ENCODE measurements at regions not wholly inside any gene's neighbourhood (a gene's known extent, or its start where the extent isn't known, plus 50 kb on each side); places are given as distances from the start of the nearest gene placed in this dataset.

DNA sequence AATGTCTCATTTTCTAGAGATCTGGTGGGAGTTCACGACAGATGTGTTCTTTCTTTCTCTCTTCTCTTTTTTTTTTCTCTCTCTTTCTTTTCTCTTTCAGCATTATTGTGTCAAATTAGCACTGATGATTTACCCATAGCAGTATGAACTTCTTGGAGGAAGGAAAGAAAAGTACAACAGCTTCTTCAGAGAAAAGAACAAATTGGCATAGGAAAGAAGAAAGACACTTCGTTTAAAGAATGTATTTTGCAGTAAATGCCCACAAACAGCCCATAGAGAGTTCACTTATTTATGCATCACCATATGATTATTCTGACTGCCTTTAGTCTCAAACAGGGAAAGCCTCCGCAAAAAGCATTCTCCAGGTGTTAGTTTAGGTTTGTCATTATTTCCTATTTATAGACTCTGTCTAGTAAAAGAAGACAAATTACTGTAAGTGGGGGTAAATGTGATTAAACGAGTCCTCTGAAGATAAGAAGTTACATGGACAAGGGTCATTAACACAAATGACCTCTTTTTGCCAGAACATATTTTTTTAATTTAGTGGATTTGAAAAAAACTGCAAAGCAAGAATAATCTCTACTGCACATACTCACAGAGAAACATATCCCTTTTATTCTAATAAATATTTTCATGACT lies 68.0 kb downstream of the POU5F2 start:
- DNase-seq = no peak
- no peak overlapping the region for H3K27ac Mint-ChIP-seq
- ATAC-seq (ENCODE audit: low read depth in 2 of 2) = no peak
- H3K36me3 Mint-ChIP-seq = peaks cover 11% of the 10 kb centered on the region
- no peak overlapping the region for H3K4me3 Mint-ChIP-seq
- Histone ChIP-seq H3K4me3 (ENCODE audit: low read depth, low read length) (no peak overlapping the region), H3K36me3 (ENCODE audit: control insufficient read depth, insufficient read depth, low read length) (no peaks in the 10 kb centered on the region), H3K4me1 (ENCODE audit: control insufficient read depth, insufficient read depth, low read length, poor library complexity, severe bottlenecking) (no peaks in the 10 kb centered on the region), H3K27ac (ENCODE audit: insufficient read depth, low read length, poor library complexity, severe bottlenecking) (no peak overlapping the region), H3K27me3 (ENCODE audit: control insufficient read depth, insufficient read depth, low read length) (no peaks in the 10 kb centered on the region), H3K9me3 (ENCODE audit: control insufficient read depth in 2 of 2, low read length in 2 of 2) (no peaks in the 10 kb centered on the region)
- H3K9me3 Mint-ChIP-seq = no peaks in the 10 kb centered on the region
- peaks cover 0 to 17% (median 5%) of the 10 kb centered on the region in 4 donors for H3K4me1 Mint-ChIP-seq
- no peaks in the 10 kb centered on the region for H3K27me3 Mint-ChIP-seq

DNA sequence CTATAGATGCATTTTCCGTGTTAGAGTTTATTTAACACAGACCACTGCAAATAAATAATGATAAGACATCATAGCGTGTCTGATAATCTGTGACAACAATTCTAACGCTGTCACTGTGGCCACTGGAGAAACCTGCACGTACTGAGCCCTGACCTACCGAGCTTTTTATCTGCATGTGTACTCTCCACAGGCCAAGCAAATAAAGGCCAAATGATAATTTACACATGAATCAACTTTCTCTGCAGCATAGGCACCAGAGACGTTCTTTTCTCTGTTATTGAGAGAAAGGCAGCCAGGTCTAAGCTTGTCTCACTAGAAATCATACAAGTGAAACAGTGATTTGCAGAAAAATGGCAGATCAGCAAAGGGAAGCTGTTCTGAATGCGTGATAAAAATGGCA lies 75.8 kb downstream of the POU5F2 start:
- H3K27ac ChIP-seq (ENCODE audit: insufficient read depth, low read length, poor library complexity, severe bottlenecking) = no peak overlapping the region
- Mint-ChIP-seq H3K27ac (no peak overlapping the region), H3K4me3 (no peak overlapping the region), H3K4me1 (peaks cover 0 to 7% (median 3%) of the 10 kb centered on the region in 4 donors), H3K36me3 (peaks cover 16% of the 10 kb centered on the region), H3K9me3 (no peaks in the 10 kb centered on the region), H3K27me3 (no peaks in the 10 kb centered on the region)
- no peaks in the 10 kb centered on the region for H3K36me3 ChIP-seq (ENCODE audit: control insufficient read depth, insufficient read depth, low read length)
- no peaks in the 10 kb centered on the region for H3K4me1 ChIP-seq (ENCODE audit: control insufficient read depth, insufficient read depth, low read length, poor library complexity, severe bottlenecking)
- no peaks in the 10 kb centered on the region for H3K9me3 ChIP-seq (ENCODE audit: control insufficient read depth in 2 of 2, low read length in 2 of 2)
- ATAC-seq (ENCODE audit: low read depth in 2 of 2) (no peak), DNase-seq (no peak)
- no peak overlapping the region for H3K4me3 ChIP-seq (ENCODE audit: low read depth, low read length)
- H3K27me3 ChIP-seq (ENCODE audit: control insufficient read depth, insufficient read depth, low read length) = no peaks in the 10 kb centered on the region

DNA sequence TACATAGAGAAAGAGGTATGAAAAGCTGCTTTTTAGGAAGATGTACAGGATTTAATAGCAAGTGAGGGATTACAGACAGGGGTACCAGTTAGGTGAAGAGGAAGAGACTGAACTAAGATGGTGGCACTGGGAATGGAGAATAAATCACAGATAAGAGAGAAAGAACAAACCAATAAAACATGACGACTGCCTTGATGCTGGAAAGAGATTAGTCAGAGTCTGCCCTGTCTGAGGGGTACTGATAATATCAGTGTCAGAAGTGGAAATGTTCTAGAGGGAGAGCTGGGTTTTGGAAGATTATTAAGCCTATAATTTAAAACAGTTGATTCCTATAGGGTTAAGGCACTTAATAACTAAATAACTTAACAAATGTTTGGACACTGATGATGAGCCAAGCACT lies 77.7 kb downstream of the NR2F1 start:
- H3K36me3 Mint-ChIP-seq = peaks cover 14% of the 10 kb centered on the region
- no peaks in the 10 kb centered on the region for H3K9me3 ChIP-seq (ENCODE audit: control insufficient read depth in 2 of 2, low read length in 2 of 2)
- H3K4me3 Mint-ChIP-seq = no peak overlapping the region

DNA sequence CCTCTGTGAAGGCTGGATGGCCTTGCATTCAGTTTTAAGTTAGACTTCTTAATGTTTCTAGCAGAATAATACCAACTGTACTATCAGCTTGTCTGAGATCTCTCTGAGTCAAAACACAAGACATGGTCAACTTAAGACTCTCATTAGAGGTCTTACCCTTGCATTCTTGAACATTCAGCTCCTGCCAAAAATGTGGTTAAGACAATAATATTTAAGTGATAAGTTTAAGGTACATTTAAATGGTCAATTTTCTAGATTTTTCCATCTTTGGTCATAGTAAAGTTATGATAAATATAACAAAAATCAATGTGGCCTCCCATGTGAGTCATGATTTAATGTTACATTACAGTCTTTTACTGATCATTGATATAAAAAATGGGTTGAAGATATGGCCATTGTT lies 75.0 kb downstream of the NR2F1 start:
- DNase-seq (no peak), ATAC-seq (ENCODE audit: low read depth in 2 of 2) (no peak)
- no peak overlapping the region for H3K4me3 ChIP-seq (ENCODE audit: low read depth, low read length)
- Mint-ChIP-seq H3K36me3 (peaks cover 9% of the 10 kb centered on the region), H3K4me3 (no peak overlapping the region), H3K27ac (no peak overlapping the region), H3K9me3 (no peaks in the 10 kb centered on the region), H3K4me1 (no peaks in the 10 kb centered on the region), H3K27me3 (no peaks in the 10 kb centered on the region)
- H3K27ac ChIP-seq (ENCODE audit: insufficient read depth, low read length, poor library complexity, severe bottlenecking) = no peak overlapping the region
- H3K27me3 ChIP-seq (ENCODE audit: control insufficient read depth, insufficient read depth, low read length) = no peaks in the 10 kb centered on the region
- no peaks in the 10 kb centered on the region for H3K9me3 ChIP-seq (ENCODE audit: control insufficient read depth in 2 of 2, low read length in 2 of 2)
- no peaks in the 10 kb centered on the region for H3K4me1 ChIP-seq (ENCODE audit: control insufficient read depth, insufficient read depth, low read length, poor library complexity, severe bottlenecking)
- H3K36me3 ChIP-seq (ENCODE audit: control insufficient read depth, insufficient read depth, low read length) = no peaks in the 10 kb centered on the region

More for the DNA sequence above, 77.7 kb downstream of the NR2F1 start:
- Mint-ChIP-seq H3K9me3 (no peaks in the 10 kb centered on the region), H3K27me3 (no peaks in the 10 kb centered on the region), H3K27ac (no peak overlapping the region), H3K4me1 (peaks cover 0 to 4% (median 0%) of the 10 kb centered on the region in 4 donors)
- Histone ChIP-seq H3K27me3 (ENCODE audit: control insufficient read depth, insufficient read depth, low read length) (no peaks in the 10 kb centered on the region), H3K27ac (ENCODE audit: insufficient read depth, low read length, poor library complexity, severe bottlenecking) (no peak overlapping the region), H3K4me1 (ENCODE audit: control insufficient read depth, insufficient read depth, low read length, poor library complexity, severe bottlenecking) (no peaks in the 10 kb centered on the region), H3K4me3 (ENCODE audit: low read depth, low read length) (no peak overlapping the region), H3K36me3 (ENCODE audit: control insufficient read depth, insufficient read depth, low read length) (no peaks in the 10 kb centered on the region)
- ATAC-seq (ENCODE audit: low read depth in 2 of 2) (no peak), DNase-seq (no peak)

DNA sequence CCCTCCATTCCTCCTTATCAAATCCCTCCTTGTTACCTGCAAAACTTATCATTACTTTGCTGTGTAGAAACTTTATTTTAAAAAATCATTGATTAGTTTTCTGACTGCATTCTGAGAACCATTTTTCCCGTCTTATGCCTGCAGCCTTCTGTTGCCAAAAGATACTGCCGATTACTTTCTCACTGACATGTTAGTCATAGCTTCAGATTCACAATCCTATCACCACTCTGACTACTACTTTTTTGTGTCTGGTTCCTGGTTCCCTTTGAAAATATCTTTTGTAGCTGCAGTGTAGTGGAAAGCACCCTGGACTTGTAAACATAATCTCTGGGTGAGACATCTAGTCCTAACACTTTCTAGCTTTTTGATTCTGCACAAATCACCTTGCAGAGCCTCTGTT lies 71.7 kb downstream of the NR2F1 start:
- Histone ChIP-seq H3K36me3 (ENCODE audit: control insufficient read depth, insufficient read depth, low read length) (no peaks in the 10 kb centered on the region), H3K27ac (ENCODE audit: insufficient read depth, low read length, poor library complexity, severe bottlenecking) (no peak overlapping the region), H3K4me3 (ENCODE audit: low read depth, low read length) (no peak overlapping the region), H3K9me3 (ENCODE audit: control insufficient read depth in 2 of 2, low read length in 2 of 2) (no peaks in the 10 kb centered on the region), H3K4me1 (ENCODE audit: control insufficient read depth, insufficient read depth, low read length, poor library complexity, severe bottlenecking) (no peaks in the 10 kb centered on the region), H3K27me3 (ENCODE audit: control insufficient read depth, insufficient read depth, low read length) (no peaks in the 10 kb centered on the region)
- peaks cover 7% of the 10 kb centered on the region for H3K36me3 Mint-ChIP-seq
- peaks cover 4 to 13% (median 8%) of the 10 kb centered on the region in 4 donors for H3K4me1 Mint-ChIP-seq
- H3K27ac Mint-ChIP-seq = peak overlapping the region in 1 of 3 donors; percentile 26
- no peaks in the 10 kb centered on the region for H3K27me3 Mint-ChIP-seq
- ATAC-seq (ENCODE audit: low read depth in 2 of 2) = no peak
- H3K9me3 Mint-ChIP-seq = peaks cover 0 to 1% (median 0%) of the 10 kb centered on the region in 7 donors
- no peak for DNase-seq
- no peak overlapping the region for H3K4me3 Mint-ChIP-seq

DNA sequence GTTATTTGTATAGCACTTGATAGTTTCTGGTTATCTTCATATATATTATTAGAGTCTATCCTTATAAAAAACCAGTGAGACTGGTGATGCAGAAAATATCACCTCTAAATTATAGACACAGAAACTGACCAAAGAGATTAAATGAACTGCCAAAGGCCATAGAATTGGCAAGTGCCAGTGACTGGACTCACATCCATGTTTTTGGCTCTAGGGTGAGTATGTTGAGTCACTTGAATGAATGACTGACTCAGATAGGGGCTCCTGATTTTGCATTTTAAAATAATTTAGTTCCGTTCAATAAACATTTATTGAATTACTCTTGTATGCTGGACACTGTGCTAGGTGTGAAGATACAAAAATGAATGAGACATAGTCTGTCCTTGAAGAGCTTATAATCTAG lies 70.7 kb downstream of the NR2F1 start:
- H3K4me3 Mint-ChIP-seq = no peak overlapping the region
- H3K9me3 ChIP-seq (ENCODE audit: control insufficient read depth in 2 of 2, low read length in 2 of 2) = no peaks in the 10 kb centered on the region
- H3K27me3 ChIP-seq (ENCODE audit: control insufficient read depth, insufficient read depth, low read length) = no peaks in the 10 kb centered on the region
- H3K4me1 ChIP-seq (ENCODE audit: control insufficient read depth, insufficient read depth, low read length, poor library complexity, severe bottlenecking) = no peaks in the 10 kb centered on the region
- ATAC-seq (ENCODE audit: low read depth in 2 of 2) = no peak
- H3K27me3 Mint-ChIP-seq = no peaks in the 10 kb centered on the region
- peaks cover 0 to 1% (median 0%) of the 10 kb centered on the region in 7 donors for H3K9me3 Mint-ChIP-seq
- H3K27ac ChIP-seq (ENCODE audit: insufficient read depth, low read length, poor library complexity, severe bottlenecking) = no peak overlapping the region
- DNase-seq = no peak
- H3K36me3 Mint-ChIP-seq = peaks cover 7% of the 10 kb centered on the region
- H3K27ac Mint-ChIP-seq = no peak overlapping the region
- no peak overlapping the region for H3K4me3 ChIP-seq (ENCODE audit: low read depth, low read length)
- H3K4me1 Mint-ChIP-seq = peaks cover 4 to 13% (median 8%) of the 10 kb centered on the region in 4 donors
- H3K36me3 ChIP-seq (ENCODE audit: control insufficient read depth, insufficient read depth, low read length) = no peaks in the 10 kb centered on the region

DNA sequence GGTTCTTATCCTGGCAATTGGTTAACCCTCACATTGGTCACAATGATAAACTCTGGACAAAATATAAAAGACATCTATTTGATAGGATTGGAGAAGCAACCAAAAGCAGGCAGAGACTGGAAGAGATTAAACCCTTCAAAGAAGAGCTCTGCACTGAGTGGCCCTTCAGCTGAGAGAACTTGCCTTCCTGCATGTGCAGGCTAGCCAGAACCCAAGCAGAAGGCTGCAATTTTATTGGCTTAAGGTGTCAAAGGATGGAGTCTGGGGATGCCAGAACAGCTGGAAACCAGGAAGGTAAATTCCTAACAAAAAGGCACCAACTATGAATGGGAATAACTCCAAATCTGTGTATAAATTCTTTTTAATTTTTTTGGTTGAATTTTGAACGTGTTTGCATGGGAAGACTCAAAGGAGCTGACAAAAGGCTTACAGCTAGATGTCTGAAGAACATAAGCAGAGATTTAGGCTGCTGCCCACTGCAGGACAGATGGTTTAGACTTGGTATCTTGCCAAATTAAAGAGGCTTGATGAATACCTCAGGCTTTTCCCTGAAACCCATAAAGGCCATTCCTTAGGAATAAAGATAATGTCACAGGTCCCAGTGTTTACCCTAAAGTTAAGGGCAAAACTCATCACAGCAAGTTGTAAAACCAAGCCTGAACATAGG lies 66.3 kb downstream of the NR2F1 start:
- no peaks in the 10 kb centered on the region for H3K27me3 ChIP-seq (ENCODE audit: control insufficient read depth, insufficient read depth, low read length)
- Mint-ChIP-seq H3K4me1 (peaks cover 4 to 13% (median 9%) of the 10 kb centered on the region in 4 donors), H3K27ac (no peak overlapping the region), H3K9me3 (peaks cover 0 to 1% (median 0%) of the 10 kb centered on the region in 7 donors), H3K36me3 (peaks cover 10% of the 10 kb centered on the region), H3K27me3 (no peaks in the 10 kb centered on the region), H3K4me3 (no peak overlapping the region)
- no peak for DNase-seq
- H3K4me1 ChIP-seq (ENCODE audit: control insufficient read depth, insufficient read depth, low read length, poor library complexity, severe bottlenecking) = no peaks in the 10 kb centered on the region
- no peak for ATAC-seq (ENCODE audit: low read depth in 2 of 2)
- H3K36me3 ChIP-seq (ENCODE audit: control insufficient read depth, insufficient read depth, low read length) = no peaks in the 10 kb centered on the region
- H3K27ac ChIP-seq (ENCODE audit: insufficient read depth, low read length, poor library complexity, severe bottlenecking) = no peak overlapping the region
- H3K9me3 ChIP-seq (ENCODE audit: control insufficient read depth in 2 of 2, low read length in 2 of 2) = no peaks in the 10 kb centered on the region
- H3K4me3 ChIP-seq (ENCODE audit: low read depth, low read length) = no peak overlapping the region

DNA sequence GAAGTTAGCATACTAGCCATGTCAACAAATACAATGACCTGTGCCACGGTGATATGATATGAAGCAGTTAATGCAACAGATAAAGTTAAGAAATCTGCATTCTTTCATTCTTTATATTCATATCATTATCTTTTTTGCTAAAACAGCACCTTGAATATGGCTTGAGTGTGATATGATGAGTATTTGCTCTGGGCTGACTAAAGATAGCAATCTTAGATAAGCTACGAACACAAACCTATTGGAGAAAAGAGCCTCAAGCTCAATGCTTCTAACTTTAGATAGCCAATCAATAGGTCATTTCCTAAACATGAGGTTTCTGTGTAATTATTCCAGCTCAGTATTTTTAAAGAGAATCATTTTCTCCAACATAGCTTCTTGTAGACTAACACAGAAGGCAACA lies 61.7 kb downstream of the NR2F1 start:
- no peaks in the 10 kb centered on the region for H3K27me3 ChIP-seq (ENCODE audit: control insufficient read depth, insufficient read depth, low read length)
- Mint-ChIP-seq H3K9me3 (no peaks in the 10 kb centered on the region), H3K27ac (no peak overlapping the region), H3K4me3 (no peak overlapping the region), H3K36me3 (peaks cover 3% of the 10 kb centered on the region), H3K27me3 (no peaks in the 10 kb centered on the region), H3K4me1 (peaks cover 0 to 3% (median 0%) of the 10 kb centered on the region in 4 donors)
- no peaks in the 10 kb centered on the region for H3K4me1 ChIP-seq (ENCODE audit: control insufficient read depth, insufficient read depth, low read length, poor library complexity, severe bottlenecking)
- H3K36me3 ChIP-seq (ENCODE audit: control insufficient read depth, insufficient read depth, low read length) = no peaks in the 10 kb centered on the region
- no peak overlapping the region for H3K27ac ChIP-seq (ENCODE audit: insufficient read depth, low read length, poor library complexity, severe bottlenecking)
- no peak overlapping the region for H3K4me3 ChIP-seq (ENCODE audit: low read depth, low read length)
- H3K9me3 ChIP-seq (ENCODE audit: control insufficient read depth in 2 of 2, low read length in 2 of 2) = no peaks in the 10 kb centered on the region
- DNase-seq = no peak
- ATAC-seq (ENCODE audit: low read depth in 2 of 2) = no peak

Measured in CD4-positive, CD25-positive, alpha-beta regulatory T cell (primary cell).